Lung (tissue), 11 donors: ENCODE measurements at regions not wholly inside any gene's neighbourhood (a gene's known extent, or its start where the extent isn't known, plus 50 kb on each side); places are given as distances from the start of the nearest gene placed in this dataset.

Experiments used
- ATAC-seq: fragments of 200-7000 bp; cut with Tn5 transposase; one replicate; pipeline ENCODE4 v1.9.1; 2020; ENCODE audit warnings: moderate number of reproducible peaks; ENCODE audit not compliant: insufficient read depth, low FRiP score
- DNase-seq, 3 donors: peaks; one replicate each; pipeline ENCODE4 v3.0.0-alpha.2; 2013 to 2017
- H3K27ac ChIP-seq, 2 donors: one replicate each; pipeline ENCODE4 v1.5.1; 2013; ENCODE audit warnings: mild to moderate bottlenecking in 2 of 2, moderate library complexity in 2 of 2, control low read depth in 1 of 2, inconsistent platforms in 1 of 2, low read depth in 1 of 2, low read length in 1 of 2
- H3K27me3 ChIP-seq, 3 donors: one replicate each; pipeline ENCODE4 v1.5.1; 2013; ENCODE audit warnings: low read length in 2 of 3; ENCODE audit not compliant: control insufficient read depth in 3 of 3, insufficient read depth in 3 of 3
- H3K36me3 ChIP-seq, 4 donors: one replicate each; pipeline ENCODE4 v1.5.1; 2013; ENCODE audit warnings: low read length in 4 of 4, mild to moderate bottlenecking in 1 of 4, moderate library complexity in 1 of 4; ENCODE audit not compliant: control insufficient read depth in 4 of 4, insufficient read depth in 4 of 4
- H3K4me1 ChIP-seq, 5 donors: one replicate each; pipeline ENCODE4 v1.5.1; 2013; ENCODE audit warnings: low read length in 5 of 5, mild to moderate bottlenecking in 2 of 5, moderate library complexity in 1 of 5; ENCODE audit not compliant: control insufficient read depth in 5 of 5, insufficient read depth in 5 of 5
- H3K4me3 ChIP-seq: one replicate; pipeline ENCODE4 v1.5.1; 2013; ENCODE audit warnings: mild to moderate bottlenecking, control low read depth, moderate library complexity
- H3K9ac ChIP-seq, 2 donors: one replicate each; pipeline ENCODE4 v1.5.1; 2013; ENCODE audit warnings: low read length in 2 of 2, control low read depth in 1 of 2; ENCODE audit not compliant: insufficient read depth in 1 of 2
- H3K9me3 ChIP-seq, 4 donors: one replicate each; pipeline ENCODE4 v1.5.1; 2013; ENCODE audit warnings: low read length in 3 of 4, mild to moderate bottlenecking in 1 of 4, moderate library complexity in 1 of 4; ENCODE audit not compliant: control insufficient read depth in 4 of 4, insufficient read depth in 3 of 4
- WGBS, 2 donors: extraction: QIAGEN DNeasy Blood & Tissue Kit; methylation state at CpG; one replicate each; pipeline ENCODE4 v1.1.7; 2013; 5-methylcytosine and 5-hydroxymethylcytosine counted together
- TF ChIP-seq, protein P1 (sequence below): IDR thresholded peaks from 2 replicates; pipeline ENCODE4 v1.5.1; 2012; ENCODE audit warnings: mild to moderate bottlenecking; ENCODE audit errors: control extremely low read depth, extremely low read depth
- donor health status: control.
- donor health status: control.
- donor health status: Bipolar disorder and iron deficiency.
- donor health status: healthy.
- donor health status: DM: yes; HTN: yes; CAD: no.

GRCh38 chr6:82775361-82775760, 290.3 kb downstream of the UBE3D start:
- ATAC-seq (no peak), DNase-seq (no peak)
- no peak overlapping the region for H3K4me3 ChIP-seq
- H3K36me3 ChIP-seq, result no peaks in the 10 kb centered on the region
- no peaks in the 10 kb centered on the region for H3K4me1 ChIP-seq
- H3K27ac ChIP-seq, result no peak overlapping the region
- H3K9me3 ChIP-seq, result no peaks in the 10 kb centered on the region
- WGBS, 2 donors, result 72 to 84% methylated on average over 1 of the region's 1 CpG
- no peaks in the 10 kb centered on the region for H3K27me3 ChIP-seq
- TF ChIP-seq, protein P1, sequence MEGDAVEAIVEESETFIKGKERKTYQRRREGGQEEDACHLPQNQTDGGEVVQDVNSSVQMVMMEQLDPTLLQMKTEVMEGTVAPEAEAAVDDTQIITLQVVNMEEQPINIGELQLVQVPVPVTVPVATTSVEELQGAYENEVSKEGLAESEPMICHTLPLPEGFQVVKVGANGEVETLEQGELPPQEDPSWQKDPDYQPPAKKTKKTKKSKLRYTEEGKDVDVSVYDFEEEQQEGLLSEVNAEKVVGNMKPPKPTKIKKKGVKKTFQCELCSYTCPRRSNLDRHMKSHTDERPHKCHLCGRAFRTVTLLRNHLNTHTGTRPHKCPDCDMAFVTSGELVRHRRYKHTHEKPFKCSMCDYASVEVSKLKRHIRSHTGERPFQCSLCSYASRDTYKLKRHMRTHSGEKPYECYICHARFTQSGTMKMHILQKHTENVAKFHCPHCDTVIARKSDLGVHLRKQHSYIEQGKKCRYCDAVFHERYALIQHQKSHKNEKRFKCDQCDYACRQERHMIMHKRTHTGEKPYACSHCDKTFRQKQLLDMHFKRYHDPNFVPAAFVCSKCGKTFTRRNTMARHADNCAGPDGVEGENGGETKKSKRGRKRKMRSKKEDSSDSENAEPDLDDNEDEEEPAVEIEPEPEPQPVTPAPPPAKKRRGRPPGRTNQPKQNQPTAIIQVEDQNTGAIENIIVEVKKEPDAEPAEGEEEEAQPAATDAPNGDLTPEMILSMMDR, result no peak
- H3K9ac ChIP-seq, result no peak overlapping the region

- H3K36me3 ChIP-seq, result no peaks in the 10 kb centered on the region
- no peaks in the 10 kb centered on the region for H3K4me1 ChIP-seq
- DNase-seq (no peak), ATAC-seq (no peak)
- no peaks in the 10 kb centered on the region for H3K9me3 ChIP-seq
- no peak overlapping the region for H3K27ac ChIP-seq
- H3K27me3 ChIP-seq, result no peaks in the 10 kb centered on the region
- TF ChIP-seq, protein P1, result no peak
- 64 to 83% methylated on average over 1 of the region's 1 CpG for WGBS, 2 donors
- H3K4me3 ChIP-seq, result no peak overlapping the region
- H3K9ac ChIP-seq, result no peak overlapping the region
Observed at GRCh38 chr6:82775981-82776380, 289.7 kb downstream of the UBE3D start.

DNA sequence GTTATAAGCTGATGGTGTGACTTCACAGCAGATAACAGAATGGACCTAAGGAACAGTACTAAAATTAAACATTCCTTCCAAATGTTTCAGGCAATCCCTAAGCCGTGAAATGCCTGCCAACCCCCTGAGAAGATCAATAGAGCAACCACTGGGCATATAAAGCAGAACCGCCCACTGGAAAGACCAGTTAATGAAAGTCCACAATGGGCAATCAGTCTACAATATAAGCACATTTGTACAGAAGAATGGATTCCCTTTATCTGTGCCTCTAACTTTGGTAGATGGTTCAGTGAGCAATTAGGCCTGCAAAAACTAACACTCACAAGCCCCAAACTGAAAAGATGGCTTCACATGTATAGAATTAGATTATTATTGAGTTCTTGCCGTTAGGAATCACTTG, 286.6 kb downstream of the UBE3D start:
- no peak for ATAC-seq
- no peak for DNase-seq
- no peaks in the 10 kb centered on the region for H3K9me3 ChIP-seq
- 79 to 80% methylated on average over 3 of the region's 3 CpGs for WGBS, 2 donors
- no peaks in the 10 kb centered on the region for H3K4me1 ChIP-seq
- H3K27me3 ChIP-seq, result no peaks in the 10 kb centered on the region
- no peak overlapping the region for H3K4me3 ChIP-seq
- no peak overlapping the region for H3K9ac ChIP-seq
- TF ChIP-seq, protein P1, result no peak
- H3K36me3 ChIP-seq, result no peaks in the 10 kb centered on the region
- no peak overlapping the region for H3K27ac ChIP-seq

- no peak overlapping the region for H3K27ac ChIP-seq
- DNase-seq (no peak), ATAC-seq (peak; percentile 35)
- no peak overlapping the region for H3K9ac ChIP-seq
- H3K36me3 ChIP-seq, result no peaks in the 10 kb centered on the region
- no peaks in the 10 kb centered on the region for H3K9me3 ChIP-seq
- H3K4me1 ChIP-seq, result no peaks in the 10 kb centered on the region
- no peaks in the 10 kb centered on the region for H3K27me3 ChIP-seq
- H3K4me3 ChIP-seq, result no peak overlapping the region
- WGBS, 2 donors, result 58 to 67% methylated on average over 1 of the region's 1 CpG
- TF ChIP-seq, protein P1, result no peak
Observed at GRCh38 chr6:82780334-82780733, 285.3 kb downstream of the UBE3D start.
